HEK293T (cell line): ENCODE measurements at regions not wholly inside any gene's neighbourhood (a gene's known extent, or its start where the extent isn't known, plus 50 kb on each side); places are given as distances from the start of the nearest gene placed in this dataset.

Experiments
- ARNT ChIP-seq: fragments of 450-650 bp; IDR thresholded peaks from 2 replicates; pipeline ENCODE4 v1.6.1; 2017; ENCODE audit warnings: mild to moderate bottlenecking
- ELF4 ChIP-seq: fragments of 450-650 bp; IDR thresholded peaks from 2 replicates; pipeline ENCODE4 v1.6.1; 2017; ENCODE audit warnings: antibody characterized with exemption
- FOXA1 ChIP-seq: fragments of 450-650 bp; IDR thresholded peaks from 2 replicates; pipeline ENCODE4 v1.6.1; 2016; ENCODE audit warnings: mild to moderate bottlenecking
- FOXK2 ChIP-seq: fragments of 450-650 bp; IDR thresholded peaks from 2 replicates; pipeline ENCODE4 v1.6.1; 2016; ENCODE audit warnings: mild to moderate bottlenecking
- HDGF ChIP-seq: fragments of 450-650 bp; IDR thresholded peaks from 2 replicates; pipeline ENCODE4 v1.6.1; 2017; ENCODE audit warnings: antibody characterized with exemption, borderline replicate concordance
- SP1 ChIP-seq: fragments of 450-650 bp; IDR thresholded peaks from 2 replicates; pipeline ENCODE4 v1.6.1; 2017
- TARDBP ChIP-seq: fragments of 450-650 bp; IDR thresholded peaks from 2 replicates; pipeline ENCODE4 v1.6.1; 2016

DNA sequence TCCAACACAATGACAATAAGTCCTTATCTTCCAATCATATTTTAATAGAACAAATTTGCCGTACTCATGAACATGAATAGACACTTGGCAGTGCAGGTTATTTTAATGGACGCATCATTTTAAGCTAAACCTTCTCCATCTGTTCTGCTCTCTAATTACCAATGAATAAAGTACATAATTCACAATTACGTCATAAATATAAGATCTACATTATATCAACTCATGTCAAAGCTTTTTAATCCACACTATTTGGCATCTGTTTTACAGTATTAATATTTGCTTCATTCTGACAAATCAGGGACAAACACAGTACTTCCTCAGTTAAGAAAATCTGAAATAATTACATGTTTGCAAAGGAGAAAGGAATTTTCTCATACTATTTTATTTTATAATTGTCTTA is 344.1 kb upstream of the DMAC1 start:
- TF ChIP-seq ARNT, result no peak
- TF ChIP-seq HDGF, result no peak
- TF ChIP-seq SP1, result no peak
- no peak for TF ChIP-seq FOXK2
- TF ChIP-seq TARDBP, result no peak
- TF ChIP-seq FOXA1, result no peak
- no peak for TF ChIP-seq ELF4
